HEK293 (cell line): ENCODE measurements at regions not wholly inside any gene's neighbourhood (a gene's known extent, or its start where the extent isn't known, plus 50 kb on each side); places are given as distances from the start of the nearest gene placed in this dataset.
A peak's percentile ranks its signal among the peaks of the same experiment; 100 is the strongest.

Experiments
- CTCF ChIA-PET: fragments of 350-600 bp; formaldehyde crosslinking; extraction: SDS; loops from one replicate; lab custom pipeline; 2021; ENCODE audit warnings: antibody characterized with exemption; lab: Yijun Ruan, JAX
- POLR2A ChIA-PET: fragments of 300-600 bp; formaldehyde crosslinking; extraction: SDS; loops from one replicate; lab custom pipeline; 2020; ENCODE audit warnings: antibody characterized with exemption, inconsistent platforms; lab: Yijun Ruan, JAX
- H3K27ac ChIP-seq: fragments of 200-500 bp; sonication (Bioruptor generic); 2 replicates; pipeline ENCODE4 v1.5.1; 2014; ENCODE audit warnings: low read depth, low read length, control low read depth, inconsistent platforms; ENCODE audit errors: extremely low read depth
- H3K36me3 ChIP-seq, 2 experiments: fragments of 200-500 bp in 1 of 2; sonication (Bioruptor generic) in 1 of 2; 1 replicate in 1 of 2; 2 replicates in 1 of 2; pipeline ENCODE4 v1.5.1; 2014 to 2017; ENCODE audit warnings: inconsistent platforms in 2 of 2, low read length in 2 of 2; ENCODE audit not compliant: control insufficient read depth in 2 of 2, insufficient read depth in 1 of 2
- H3K4me1 ChIP-seq: fragments of 200-500 bp; sonication (Bioruptor generic); 2 replicates; pipeline ENCODE4 v1.5.1; 2014; ENCODE audit warnings: mild to moderate bottlenecking, low read length, inconsistent platforms; ENCODE audit not compliant: control insufficient read depth, insufficient read depth
- H3K4me3 ChIP-seq: 2 replicates; pipeline ENCODE4 v1.5.1; 2011; ENCODE audit warnings: low read depth, mild to moderate bottlenecking, control low read depth, low read length, moderate library complexity
- H3K9me3 ChIP-seq: fragments of 200-500 bp; sonication (Bioruptor generic); 2 replicates; pipeline ENCODE4 v1.5.1; 2014; ENCODE audit warnings: low read depth, low read length, inconsistent platforms; ENCODE audit not compliant: control insufficient read depth, insufficient read depth
- GFI1B ChIP-seq: fragments of 450-650 bp; formaldehyde crosslinking; IDR thresholded peaks from 2 replicates; pipeline ENCODE4 v1.5.1; 2016; ENCODE audit warnings: missing biosample characterization, missing genetic modification characterization
- GLIS1 ChIP-seq: fragments of 450-650 bp; formaldehyde crosslinking; IDR thresholded peaks from 2 replicates; pipeline ENCODE4 v1.5.1; 2016; ENCODE audit warnings: missing biosample characterization, missing genetic modification characterization
- GLIS2 ChIP-seq: fragments of 450-650 bp; formaldehyde crosslinking; IDR thresholded peaks from 2 replicates; pipeline ENCODE4 v1.5.1; 2016; ENCODE audit warnings: missing biosample characterization, missing genetic modification characterization
- HOXA7 ChIP-seq: sonication (generic); formaldehyde crosslinking; IDR thresholded peaks from 2 replicates; pipeline ENCODE4 v1.8.1; 2022; ENCODE audit warnings: missing genetic modification reagents, borderline replicate concordance
- IKZF3 ChIP-seq: fragments of 450-650 bp; IDR thresholded peaks from 2 replicates; pipeline ENCODE4 v1.5.0; 2018; ENCODE audit warnings: missing biosample characterization, mild to moderate bottlenecking, missing genetic modification characterization, moderate library complexity
- KLF7 ChIP-seq: fragments of 450-650 bp; formaldehyde crosslinking; IDR thresholded peaks from 2 replicates; pipeline ENCODE4 v1.5.1; 2016; ENCODE audit warnings: missing biosample characterization, missing genetic modification characterization, borderline replicate concordance
- MYNN ChIP-seq: fragments of 450-650 bp; formaldehyde crosslinking; IDR thresholded peaks from 2 replicates; pipeline ENCODE4 v1.5.1; 2016; ENCODE audit warnings: missing biosample characterization, missing genetic modification characterization, borderline replicate concordance
- MZF1 ChIP-seq: fragments of 450-650 bp; formaldehyde crosslinking; IDR thresholded peaks from 2 replicates; pipeline ENCODE4 v1.5.1; 2017; ENCODE audit warnings: missing biosample characterization, missing genetic modification characterization, borderline replicate concordance
- OVOL3 ChIP-seq: fragments of 450-650 bp; formaldehyde crosslinking; IDR thresholded peaks from 2 replicates; pipeline ENCODE4 v1.5.1; 2016; ENCODE audit warnings: missing biosample characterization, missing genetic modification characterization
- SETDB1 ChIP-seq: IDR thresholded peaks from one replicate; pipeline ENCODE4 v1.6.1; 2017; ENCODE audit warnings: mild to moderate bottlenecking, low read length, moderate library complexity, mixed read lengths; ENCODE audit not compliant: insufficient read length
- SP7 ChIP-seq: fragments of 450-650 bp; formaldehyde crosslinking; IDR thresholded peaks from 2 replicates; pipeline ENCODE4 v1.5.1; 2016; ENCODE audit warnings: missing biosample characterization, missing genetic modification characterization
- TSHZ1 ChIP-seq: fragments of 450-650 bp; formaldehyde crosslinking; IDR thresholded peaks from 2 replicates; pipeline ENCODE4 v1.5.1; 2016; ENCODE audit warnings: missing biosample characterization, missing genetic modification characterization, borderline replicate concordance
- WT1 ChIP-seq: fragments of 450-650 bp; formaldehyde crosslinking; IDR thresholded peaks from 2 replicates; pipeline ENCODE4 v1.5.1; 2016; ENCODE audit warnings: missing biosample characterization, missing genetic modification characterization
- ZBTB8A ChIP-seq: fragments of 450-650 bp; formaldehyde crosslinking; IDR thresholded peaks from 2 replicates; pipeline ENCODE4 v1.5.1; 2016; ENCODE audit warnings: missing biosample characterization, missing genetic modification characterization
- ZFP3 ChIP-seq: fragments of 450-650 bp; formaldehyde crosslinking; IDR thresholded peaks from 2 replicates; pipeline ENCODE4 v1.5.1; 2016; ENCODE audit warnings: low read depth, missing biosample characterization, missing genetic modification characterization
- ZNF155 ChIP-seq: fragments of 450-650 bp; formaldehyde crosslinking; IDR thresholded peaks from 2 replicates; pipeline ENCODE4 v1.5.1; 2016; ENCODE audit warnings: missing biosample characterization, missing genetic modification characterization
- ZNF16 ChIP-seq: fragments of 450-650 bp; formaldehyde crosslinking; IDR thresholded peaks from 2 replicates; pipeline ENCODE4 v1.5.1; 2016; ENCODE audit warnings: low read depth, missing biosample characterization, missing genetic modification characterization
- ZNF24 ChIP-seq: fragments of 450-650 bp; formaldehyde crosslinking; IDR thresholded peaks from 2 replicates; pipeline ENCODE4 v1.5.1; 2016; ENCODE audit warnings: missing biosample characterization, missing genetic modification characterization
- ZNF501 ChIP-seq: fragments of 450-650 bp; formaldehyde crosslinking; IDR thresholded peaks from 2 replicates; pipeline ENCODE4 v1.5.1; 2016; ENCODE audit warnings: missing biosample characterization, missing genetic modification characterization
- ZNF510 ChIP-seq: fragments of 450-650 bp; formaldehyde crosslinking; IDR thresholded peaks from 2 replicates; pipeline ENCODE4 v1.5.1; 2018; ENCODE audit warnings: mild to moderate bottlenecking, missing genetic modification characterization, missing biosample characterization; ENCODE audit not compliant: insufficient replicate concordance
- ZNF549 ChIP-seq: fragments of 450-650 bp; IDR thresholded peaks from 2 replicates; pipeline ENCODE4 v1.5.1; 2018; ENCODE audit warnings: missing biosample characterization, missing genetic modification characterization, mild to moderate bottlenecking, inconsistent platforms, moderate library complexity
- ZNF561 ChIP-seq: fragments of 450-650 bp; IDR thresholded peaks from 2 replicates; pipeline ENCODE4 v1.5.1; 2018; ENCODE audit warnings: missing biosample characterization, missing genetic modification characterization, borderline replicate concordance
- ZNF580 ChIP-seq: fragments of 450-650 bp; formaldehyde crosslinking; IDR thresholded peaks from 2 replicates; pipeline ENCODE4 v1.5.1; 2016; ENCODE audit warnings: missing biosample characterization, missing genetic modification characterization
- ZNF610 ChIP-seq: fragments of 450-650 bp; formaldehyde crosslinking; IDR thresholded peaks from 2 replicates; pipeline ENCODE4 v1.5.1; 2016; ENCODE audit warnings: missing biosample characterization, missing genetic modification characterization, borderline replicate concordance
- ZNF621 ChIP-seq: fragments of 450-650 bp; formaldehyde crosslinking; IDR thresholded peaks from 2 replicates; pipeline ENCODE4 v1.5.1; 2017; ENCODE audit warnings: missing biosample characterization, missing genetic modification characterization
- ZNF626 ChIP-seq: fragments of 450-650 bp; sonication (Bioruptor Pico); formaldehyde crosslinking; IDR thresholded peaks from 2 replicates; pipeline ENCODE4 v1.5.1; 2018; ENCODE audit warnings: missing biosample characterization, missing genetic modification characterization, inconsistent platforms
- ZNF677 ChIP-seq: fragments of 450-650 bp; IDR thresholded peaks from 2 replicates; pipeline ENCODE4 v1.5.0; 2018; ENCODE audit warnings: missing biosample characterization, mild to moderate bottlenecking, missing genetic modification characterization, moderate library complexity
- ZNF701 ChIP-seq: fragments of 450-650 bp; formaldehyde crosslinking; IDR thresholded peaks from 2 replicates; pipeline ENCODE4 v1.5.1; 2016; ENCODE audit warnings: missing biosample characterization, missing genetic modification characterization
- ZNF707 ChIP-seq: fragments of 450-650 bp; formaldehyde crosslinking; IDR thresholded peaks from 2 replicates; pipeline ENCODE4 v1.5.1; 2016; ENCODE audit warnings: missing biosample characterization, missing genetic modification characterization
- TF ChIP-seq, protein P1 (sequence below): fragments of 450-650 bp; formaldehyde crosslinking; IDR thresholded peaks from 2 replicates; pipeline ENCODE4 v1.5.1; 2017; ENCODE audit warnings: missing biosample characterization, missing genetic modification characterization
- TF ChIP-seq, protein P2 (sequence below): fragments of 450-650 bp; formaldehyde crosslinking; optimal IDR thresholded peaks from 2 replicates; pipeline ENCODE3; 2016; ENCODE audit warnings: missing biosample characterization, mild to moderate bottlenecking, missing genetic modification characterization
- TF ChIP-seq, protein P3 (sequence below): fragments of 450-650 bp; formaldehyde crosslinking; IDR thresholded peaks from 2 replicates; pipeline ENCODE4 v1.5.1; 2016; ENCODE audit warnings: missing biosample characterization, missing genetic modification characterization

DNA sequence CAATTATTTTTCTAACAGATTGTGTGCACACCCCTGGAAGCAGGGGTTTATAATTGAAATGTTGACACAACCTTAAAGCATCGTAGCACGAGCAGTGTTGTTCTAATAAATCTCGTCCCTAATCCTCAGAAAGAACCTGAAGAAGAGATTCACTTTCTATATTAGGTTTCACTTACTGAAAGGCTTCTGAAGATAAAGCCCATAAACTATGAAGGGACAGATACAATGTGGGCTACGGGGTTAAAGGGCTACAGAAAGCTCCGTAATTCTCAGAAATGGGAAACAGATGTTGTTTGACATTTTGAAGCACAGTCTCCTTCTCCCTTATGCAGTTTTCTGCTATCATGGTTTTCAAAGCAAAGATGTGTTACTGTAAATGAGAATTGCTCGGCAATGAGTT is 479.6 kb downstream of the GATA3 start:
- ChIA-PET CTCF (interaction anchor here (0.6 kb wide), 1 partner anchor 48 kb away, joined by 4 read pairs; no protein-coding TSS in a partner anchor), POLR2A (interaction anchor here (0.5 to 0.6 kb wide), 2 partner anchors 103 to 480 kb away, joined by 3 to 12 read pairs; partner anchors contain the start of gene GATA3)
- no peaks in the 10 kb centered on the region for H3K36me3 ChIP-seq
- peak overlapping the region; percentile 48; the same call in 1 of the 2 replicates for H3K27ac ChIP-seq
- no peaks in the 10 kb centered on the region for H3K9me3 ChIP-seq
- no peak overlapping the region for H3K4me3 ChIP-seq
- H3K4me1 ChIP-seq: peaks cover 7% of the 10 kb centered on the region; the same call in 1 of the 2 replicates
- no peak for TF ChIP-seq MYNN
- no peak for TF ChIP-seq ZNF701 (tag by site-specific recombination)
- peak; percentile 71; the same call in 1 of the 2 replicates for TF ChIP-seq ZNF501 (tag by site-specific recombination)
- TF ChIP-seq ZNF621 (tag by site-specific recombination): no peak
- no peak for TF ChIP-seq ZNF155 (tag by site-specific recombination)
- 0 out of 2 replicates have a peak, but pooled peaks have one; percentile 80 for TF ChIP-seq ZNF626 (tag by site-specific recombination)
- TF ChIP-seq, protein P1, sequence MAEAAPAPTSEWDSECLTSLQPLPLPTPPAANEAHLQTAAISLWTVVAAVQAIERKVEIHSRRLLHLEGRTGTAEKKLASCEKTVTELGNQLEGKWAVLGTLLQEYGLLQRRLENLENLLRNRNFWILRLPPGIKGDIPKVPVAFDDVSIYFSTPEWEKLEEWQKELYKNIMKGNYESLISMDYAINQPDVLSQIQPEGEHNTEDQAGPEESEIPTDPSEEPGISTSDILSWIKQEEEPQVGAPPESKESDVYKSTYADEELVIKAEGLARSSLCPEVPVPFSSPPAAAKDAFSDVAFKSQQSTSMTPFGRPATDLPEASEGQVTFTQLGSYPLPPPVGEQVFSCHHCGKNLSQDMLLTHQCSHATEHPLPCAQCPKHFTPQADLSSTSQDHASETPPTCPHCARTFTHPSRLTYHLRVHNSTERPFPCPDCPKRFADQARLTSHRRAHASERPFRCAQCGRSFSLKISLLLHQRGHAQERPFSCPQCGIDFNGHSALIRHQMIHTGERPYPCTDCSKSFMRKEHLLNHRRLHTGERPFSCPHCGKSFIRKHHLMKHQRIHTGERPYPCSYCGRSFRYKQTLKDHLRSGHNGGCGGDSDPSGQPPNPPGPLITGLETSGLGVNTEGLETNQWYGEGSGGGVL: no peak
- no peak; the same call in 1 of the 2 replicates for TF ChIP-seq ZFP3 (tag by site-specific recombination)
- TF ChIP-seq ZNF510 (tag by site-specific recombination): peak; percentile 85
- TF ChIP-seq GFI1B (tag by site-specific recombination): peak; percentile 98
- no peak for TF ChIP-seq ZNF677 (tag by site-specific recombination)
- TF ChIP-seq ZNF610 (tag by site-specific recombination): peak; percentile 80; the same call in 1 of the 2 replicates
- TF ChIP-seq ZNF561 (tag by site-specific recombination): peak; percentile 94
- TF ChIP-seq, protein P2, sequence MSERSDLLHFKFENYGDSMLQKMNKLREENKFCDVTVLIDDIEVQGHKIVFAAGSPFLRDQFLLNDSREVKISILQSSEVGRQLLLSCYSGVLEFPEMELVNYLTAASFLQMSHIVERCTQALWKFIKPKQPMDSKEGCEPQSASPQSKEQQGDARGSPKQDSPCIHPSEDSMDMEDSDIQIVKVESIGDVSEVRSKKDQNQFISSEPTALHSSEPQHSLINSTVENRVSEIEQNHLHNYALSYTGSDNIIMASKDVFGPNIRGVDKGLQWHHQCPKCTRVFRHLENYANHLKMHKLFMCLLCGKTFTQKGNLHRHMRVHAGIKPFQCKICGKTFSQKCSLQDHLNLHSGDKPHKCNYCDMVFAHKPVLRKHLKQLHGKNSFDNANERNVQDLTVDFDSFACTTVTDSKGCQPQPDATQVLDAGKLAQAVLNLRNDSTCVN (tag by site-specific recombination): no peak
- peak; percentile 97 for TF ChIP-seq OVOL3 (tag by site-specific recombination)
- peak; percentile 84 for TF ChIP-seq GLIS1 (tag by site-specific recombination)
- peak; percentile 96 for TF ChIP-seq ZNF580 (tag by site-specific recombination)
- TF ChIP-seq, protein P3, sequence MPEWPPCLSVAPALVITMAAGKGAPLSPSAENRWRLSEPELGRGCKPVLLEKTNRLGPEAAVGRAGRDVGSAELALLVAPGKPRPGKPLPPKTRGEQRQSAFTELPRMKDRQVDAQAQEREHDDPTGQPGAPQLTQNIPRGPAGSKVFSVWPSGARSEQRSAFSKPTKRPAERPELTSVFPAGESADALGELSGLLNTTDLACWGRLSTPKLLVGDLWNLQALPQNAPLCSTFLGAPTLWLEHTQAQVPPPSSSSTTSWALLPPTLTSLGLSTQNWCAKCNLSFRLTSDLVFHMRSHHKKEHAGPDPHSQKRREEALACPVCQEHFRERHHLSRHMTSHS (tag by site-specific recombination): peak; percentile 54; the same call in 1 of the 2 replicates
- peak; percentile 65; the same call in 1 of the 2 replicates for TF ChIP-seq KLF7 (tag by site-specific recombination)
- peak; percentile 90 for TF ChIP-seq ZBTB8A (tag by site-specific recombination)
- TF ChIP-seq SETDB1: no peak
- no peak for TF ChIP-seq HOXA7 (CRISPR knock-in tag)
- no peak for TF ChIP-seq ZNF707 (tag by site-specific recombination)
- no peak for TF ChIP-seq ZNF16 (tag by site-specific recombination)
- peak; percentile 48; the same call in 1 of the 2 replicates for TF ChIP-seq ZNF549 (tag by site-specific recombination)
- TF ChIP-seq SP7: peak; percentile 89
- TF ChIP-seq ZNF24 (tag by site-specific recombination): 0 out of 2 replicates have a peak, but pooled peaks have one; percentile 60
- peak; percentile 93 for TF ChIP-seq TSHZ1 (tag by site-specific recombination)
- TF ChIP-seq GLIS2 (tag by site-specific recombination): no peak
- peak; percentile 94 for TF ChIP-seq WT1
- peak; percentile 90 for TF ChIP-seq MZF1 (tag by site-specific recombination)
- peak; percentile 96 for TF ChIP-seq IKZF3 (tag by site-specific recombination)
